A673 (cell line): ENCODE measurements at regions not wholly inside any gene's neighbourhood (a gene's known extent, or its start where the extent isn't known, plus 50 kb on each side); places are given as distances from the start of the nearest gene placed in this dataset.
A peak's percentile ranks its signal among the peaks of the same experiment; 100 is the strongest.

ENCODE experiments used
- BruUV-seq: library from RNA; stranded (reverse); fragments of 400-500 nt; replicated peaks from 2 replicates; lab custom pipeline; 2021; lab: Mats Ljungman, UMichigan
- CTCF ChIA-PET: fragments of 300-600 bp; sonication (Branson Sonifier 250); formaldehyde crosslinking; loops from one replicate; lab custom pipeline; 2022; ENCODE audit warnings: antibody characterized with exemption; lab: Charles Lee
- POLR2A ChIA-PET: fragments of 300-600 bp; sonication (Branson Sonifier 250); formaldehyde crosslinking; loops from one replicate; lab custom pipeline; 2022; ENCODE audit warnings: antibody characterized with exemption; ENCODE audit not compliant: low non-redundant PET; lab: Charles Lee
- DNase-seq: peaks from one replicate; pipeline ENCODE4 v3.0.0-alpha.2; 2015; ENCODE audit warnings: low spot score
- H3K27ac ChIP-seq: fragments of 200-600 bp; sonication (generic); 2 replicates; pipeline ENCODE4 v1.5.1; 2016; ENCODE audit warnings: mixed run types, low read depth, mild to moderate bottlenecking, mixed read lengths, antibody characterized with exemption, low read length; ENCODE audit not compliant: poor library complexity, severe bottlenecking
- H3K27me3 ChIP-seq: fragments of 200-600 bp; sonication (generic); replicated peaks from 2 replicates; pipeline ENCODE4 v1.6.1; 2017; ENCODE audit warnings: mixed run types, low read depth, mild to moderate bottlenecking, mixed read lengths, antibody characterized with exemption, low read length; ENCODE audit not compliant: insufficient read depth, poor library complexity
- H3K36me3 ChIP-seq: fragments of 200-600 bp; sonication (generic); 2 replicates; pipeline ENCODE4 v1.6.1; 2016; ENCODE audit warnings: mixed run types, mild to moderate bottlenecking, mixed read lengths, antibody characterized with exemption, low read length; ENCODE audit not compliant: insufficient read depth, poor library complexity, severe bottlenecking
- H3K4me1 ChIP-seq: fragments of 200-600 bp; sonication (generic); 2 replicates; pipeline ENCODE4 v1.6.1; 2017; ENCODE audit warnings: mixed run types, mild to moderate bottlenecking, mixed read lengths, antibody characterized with exemption, low read length; ENCODE audit not compliant: insufficient read depth, poor library complexity, severe bottlenecking
- H3K4me3 ChIP-seq: fragments of 200-600 bp; sonication (generic); 2 replicates; pipeline ENCODE4 v1.5.1; 2016; ENCODE audit warnings: low read depth, mixed run types, mild to moderate bottlenecking, mixed read lengths, low read length; ENCODE audit not compliant: poor library complexity, severe bottlenecking
- H3K9me3 ChIP-seq: fragments of 200-600 bp; sonication (generic); 2 replicates; pipeline ENCODE4 v1.6.1; 2016; ENCODE audit warnings: mixed run types, low read depth, mild to moderate bottlenecking, mixed read lengths, antibody characterized with exemption, low read length; ENCODE audit not compliant: poor library complexity, severe bottlenecking
- CTCF ChIP-seq: fragments of 300-800, 200-600 bp; sonication (generic); conservative IDR thresholded peaks from 2 replicates; pipeline ENCODE4 v1.5.1; 2017; ENCODE audit warnings: low read depth, mild to moderate bottlenecking, antibody characterized with exemption, low read length, moderate library complexity, mixed read lengths
- EZH2 ChIP-seq: fragments of 200-600 bp; sonication (generic); IDR thresholded peaks from 2 replicates; pipeline ENCODE4 v1.6.1; 2017; ENCODE audit warnings: borderline replicate concordance, low read depth, mild to moderate bottlenecking, mixed read lengths, antibody characterized with exemption, low read length; ENCODE audit not compliant: poor library complexity, severe bottlenecking
- intact Hi-C: fragments of 100-400 bp; cut with micrococcal nuclease; formaldehyde crosslinking; loops from one replicate; pipeline ENCODE4 v1.10.0; 2022; ENCODE audit not compliant: unreplicated experiment

- no peaks in the 10 kb centered on the region for H3K4me1 ChIP-seq
- ChIA-PET POLR2A (no interaction called here), CTCF (no interaction called here)
- DNase-seq: no peak
- BruUV-seq: no TSS peak
- no peak overlapping the region for H3K27ac ChIP-seq
- H3K4me3 ChIP-seq: no peak overlapping the region
- no peaks in the 10 kb centered on the region for H3K9me3 ChIP-seq
- intact Hi-C loops: loop anchor here (10.0 kb wide), 1 partner anchor 244 kb away; no protein-coding TSS in a partner anchor
- no peaks in the 10 kb centered on the region for H3K36me3 ChIP-seq
- no peak for TF ChIP-seq EZH2
- TF ChIP-seq CTCF: no peak
- no peaks in the 10 kb centered on the region for H3K27me3 ChIP-seq
Measured at GRCh38 chrX:94830717-94831116, 1156.7 kb downstream of the FAM133A start.

GRCh38 chrX:94831364-94831763, 1157.4 kb downstream of the FAM133A start:
- H3K4me1 ChIP-seq: no peaks in the 10 kb centered on the region
- CTCF ChIA-PET: no interaction called here
- POLR2A ChIA-PET: no interaction called here
- H3K4me3 ChIP-seq: no peak overlapping the region
- DNase-seq: peak; percentile 25
- intact Hi-C loops: loop anchor here (10.0 kb wide), 1 partner anchor 243 kb away; no protein-coding TSS in a partner anchor
- no peaks in the 10 kb centered on the region for H3K36me3 ChIP-seq
- TF ChIP-seq CTCF (peak; percentile 55), EZH2 (no peak)
- H3K9me3 ChIP-seq: no peaks in the 10 kb centered on the region
- BruUV-seq: no TSS peak
- no peaks in the 10 kb centered on the region for H3K27me3 ChIP-seq
- no peak overlapping the region for H3K27ac ChIP-seq

GRCh38 chrX:94834226-94834625, 1160.2 kb downstream of the FAM133A start:
- Histone ChIP-seq H3K36me3 (no peaks in the 10 kb centered on the region), H3K27ac (no peak overlapping the region), H3K27me3 (no peaks in the 10 kb centered on the region), H3K4me3 (no peak overlapping the region), H3K9me3 (no peaks in the 10 kb centered on the region), H3K4me1 (no peaks in the 10 kb centered on the region)
- no peak for TF ChIP-seq CTCF
- no peak for TF ChIP-seq EZH2
- no peak for DNase-seq
- no TSS peak for BruUV-seq
- intact Hi-C loops: loop anchor here (10.0 kb wide), 1 partner anchor 241 kb away; no protein-coding TSS in a partner anchor
- ChIA-PET CTCF (no interaction called here), POLR2A (no interaction called here)
